Osteocyte (in vitro differentiated cells): ENCODE measurements at regions not wholly inside any gene's neighbourhood (a gene's known extent, or its start where the extent isn't known, plus 50 kb on each side); places are given as distances from the start of the nearest gene placed in this dataset.

Experiments used
- DNase-seq: peaks from one replicate; pipeline ENCODE4 v3.0.0; 2021; ENCODE audit warnings: mixed read lengths; ENCODE audit not compliant: unreplicated experiment; ENCODE audit errors: extremely low spot score
- H3K27ac Mint-ChIP-seq: one replicate; pipeline ENCODE4 v1.8.0; 2021; ENCODE audit warnings: mild to moderate bottlenecking, mixed read lengths; ENCODE audit not compliant: unreplicated experiment
- H3K27me3 Mint-ChIP-seq: one replicate; pipeline ENCODE4 v1.8.0; 2021; ENCODE audit warnings: mixed read lengths; ENCODE audit not compliant: unreplicated experiment
- H3K36me3 Mint-ChIP-seq: one replicate; pipeline ENCODE4 v1.8.0; 2021; ENCODE audit warnings: mixed read lengths; ENCODE audit not compliant: unreplicated experiment
- H3K4me1 Mint-ChIP-seq: one replicate; pipeline ENCODE4 v1.8.0; 2021; ENCODE audit warnings: mixed read lengths; ENCODE audit not compliant: unreplicated experiment
- H3K4me3 Mint-ChIP-seq: one replicate; pipeline ENCODE4 v1.8.0; 2021; ENCODE audit warnings: mild to moderate bottlenecking, moderate library complexity, mixed read lengths; ENCODE audit not compliant: unreplicated experiment
- H3K9me3 Mint-ChIP-seq: one replicate; pipeline ENCODE4 v1.8.0; 2021; ENCODE audit warnings: mixed read lengths; ENCODE audit not compliant: unreplicated experiment
- CTCF ChIP-seq: fragments of 200-600 bp; sonication (generic); IDR thresholded peaks from 2 replicates; pipeline ENCODE4 v1.5.0; 2021; ENCODE audit warnings: antibody characterized with exemption, mild to moderate bottlenecking, moderate library complexity

GRCh38 chr19:28483197-28483596 lies 729.8 kb downstream of the UQCRFS1 start:
- H3K9me3 Mint-ChIP-seq: peaks cover 9% of the 10 kb centered on the region
- H3K36me3 Mint-ChIP-seq: no peaks in the 10 kb centered on the region
- H3K4me3 Mint-ChIP-seq: no peak overlapping the region
- no peaks in the 10 kb centered on the region for H3K27me3 Mint-ChIP-seq
- no peak overlapping the region for H3K27ac Mint-ChIP-seq
- no peaks in the 10 kb centered on the region for H3K4me1 Mint-ChIP-seq
- no peak for TF ChIP-seq CTCF
- DNase-seq: no peak

- no peaks in the 10 kb centered on the region for H3K36me3 Mint-ChIP-seq
- no peak for DNase-seq
- no peaks in the 10 kb centered on the region for H3K4me1 Mint-ChIP-seq
- peaks cover 9% of the 10 kb centered on the region for H3K9me3 Mint-ChIP-seq
- H3K27ac Mint-ChIP-seq: no peak overlapping the region
- no peaks in the 10 kb centered on the region for H3K27me3 Mint-ChIP-seq
- H3K4me3 Mint-ChIP-seq: no peak overlapping the region
- TF ChIP-seq CTCF: no peak
Observed at GRCh38 chr19:28482221-28482620, 730.7 kb downstream of the UQCRFS1 start.

GRCh38 chr19:28481674-28482073 lies 731.3 kb downstream of the UQCRFS1 start:
- H3K4me1 Mint-ChIP-seq: no peaks in the 10 kb centered on the region
- no peak for TF ChIP-seq CTCF

GRCh38 chr19:28475525-28475924 lies 737.4 kb downstream of the UQCRFS1 start:
- peaks cover 6% of the 10 kb centered on the region for H3K4me1 Mint-ChIP-seq
- peaks cover 9% of the 10 kb centered on the region for H3K9me3 Mint-ChIP-seq
- no peaks in the 10 kb centered on the region for H3K27me3 Mint-ChIP-seq
- no peak for DNase-seq
- H3K4me3 Mint-ChIP-seq: no peak overlapping the region
- no peak overlapping the region for H3K27ac Mint-ChIP-seq
- no peaks in the 10 kb centered on the region for H3K36me3 Mint-ChIP-seq
- no peak for TF ChIP-seq CTCF

More at GRCh38 chr19:28481674-28482073, 731.3 kb downstream of the UQCRFS1 start:
- Mint-ChIP-seq H3K4me3 (no peak overlapping the region), H3K9me3 (peaks cover 9% of the 10 kb centered on the region), H3K36me3 (no peaks in the 10 kb centered on the region), H3K27me3 (no peaks in the 10 kb centered on the region), H3K27ac (no peak overlapping the region)
- no peak for DNase-seq

GRCh38 chr19:28472843-28473242 lies 740.1 kb downstream of the UQCRFS1 start:
- Mint-ChIP-seq H3K4me3 (no peak overlapping the region), H3K9me3 (no peaks in the 10 kb centered on the region), H3K4me1 (peaks cover 22% of the 10 kb centered on the region), H3K27ac (no peak overlapping the region), H3K36me3 (no peaks in the 10 kb centered on the region), H3K27me3 (no peaks in the 10 kb centered on the region)
- DNase-seq: no peak
- TF ChIP-seq CTCF: no peak
